HG03045 (cell line): ENCODE measurements at regions not wholly inside any gene's neighbourhood (a gene's known extent, or its start where the extent isn't known, plus 50 kb on each side); places are given as distances from the start of the nearest gene placed in this dataset.

Experiments used
- ATAC-seq: cut with Tn5 transposase; IDR thresholded peaks from one replicate; pipeline ENCODE4 v1.9.1; 2021; ENCODE audit warnings: mild to moderate bottlenecking, moderate library complexity; ENCODE audit not compliant: unreplicated experiment

- ATAC-seq = no peak
Measured at GRCh38 chr1:204818998-204819397, 51.7 kb upstream of the NFASC start.

- ATAC-seq = no peak
Measured at GRCh38 chr1:204819495-204819894, 51.2 kb upstream of the NFASC start.
